HEK293 (cell line): ENCODE measurements at regions not wholly inside any gene's neighbourhood (a gene's known extent, or its start where the extent isn't known, plus 50 kb on each side); places are given as distances from the start of the nearest gene placed in this dataset.
A peak's percentile ranks its signal among the peaks of the same experiment; 100 is the strongest.
"Not testable (repeated sequence)": the region's sequence is repeated elsewhere in the genome, so short reads cannot be mapped to it uniquely, and the experiment has no call there.

Experiments
- CTCF ChIA-PET: fragments of 350-600 bp; formaldehyde crosslinking; extraction: SDS; loops from one replicate; lab custom pipeline; 2021; ENCODE audit warnings: antibody characterized with exemption; lab: Yijun Ruan, JAX
- POLR2A ChIA-PET: fragments of 300-600 bp; formaldehyde crosslinking; extraction: SDS; loops from one replicate; lab custom pipeline; 2020; ENCODE audit warnings: antibody characterized with exemption, inconsistent platforms; lab: Yijun Ruan, JAX
- H3K27ac ChIP-seq: fragments of 200-500 bp; sonication (Bioruptor generic); 2 replicates; pipeline ENCODE4 v1.5.1; 2014; ENCODE audit warnings: low read depth, low read length, control low read depth, inconsistent platforms; ENCODE audit errors: extremely low read depth
- H3K36me3 ChIP-seq, 2 experiments: fragments of 200-500 bp in 1 of 2; sonication (Bioruptor generic) in 1 of 2; 1 replicate in 1 of 2; 2 replicates in 1 of 2; pipeline ENCODE4 v1.5.1; 2014 to 2017; ENCODE audit warnings: inconsistent platforms in 2 of 2, low read length in 2 of 2; ENCODE audit not compliant: control insufficient read depth in 2 of 2, insufficient read depth in 1 of 2
- H3K4me1 ChIP-seq: fragments of 200-500 bp; sonication (Bioruptor generic); 2 replicates; pipeline ENCODE4 v1.5.1; 2014; ENCODE audit warnings: mild to moderate bottlenecking, low read length, inconsistent platforms; ENCODE audit not compliant: control insufficient read depth, insufficient read depth
- H3K4me3 ChIP-seq: 2 replicates; pipeline ENCODE4 v1.5.1; 2011; ENCODE audit warnings: low read depth, mild to moderate bottlenecking, control low read depth, low read length, moderate library complexity
- H3K9me3 ChIP-seq: fragments of 200-500 bp; sonication (Bioruptor generic); 2 replicates; pipeline ENCODE4 v1.5.1; 2014; ENCODE audit warnings: low read depth, low read length, inconsistent platforms; ENCODE audit not compliant: control insufficient read depth, insufficient read depth
- PRDM1 ChIP-seq: fragments of 450-650 bp; formaldehyde crosslinking; IDR thresholded peaks from 2 replicates; pipeline ENCODE4; 2016; ENCODE audit warnings: missing biosample characterization, missing genetic modification characterization
- TF ChIP-seq, protein P1 (sequence below): fragments of 450-650 bp; formaldehyde crosslinking; IDR thresholded peaks from 2 replicates; pipeline ENCODE4 v1.5.1; 2017; ENCODE audit warnings: missing biosample characterization, missing genetic modification characterization

DNA sequence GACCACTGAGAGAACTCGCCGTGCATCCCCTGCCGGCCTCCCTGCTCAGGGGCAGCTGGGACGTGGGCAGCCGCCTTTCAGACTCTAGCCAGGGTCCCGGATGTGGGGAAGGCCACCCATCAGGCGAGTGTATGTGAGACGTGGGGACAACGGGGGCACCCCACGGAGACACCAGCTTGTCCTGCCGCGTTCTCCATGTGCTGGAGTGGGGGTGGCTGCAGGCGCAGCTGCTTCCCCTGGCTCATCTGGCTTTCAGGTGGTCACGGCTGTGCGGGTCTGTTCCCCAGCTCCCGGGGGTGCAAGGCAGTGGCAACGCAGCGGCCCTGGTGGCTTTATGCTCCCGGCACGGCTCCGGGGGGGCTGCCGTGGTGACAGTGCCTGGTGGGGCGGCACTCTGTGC, 4427.5 kb upstream of the TPTE start:
- POLR2A ChIA-PET, H3K4me1 ChIP-seq, H3K36me3 ChIP-seq, H3K9me3 ChIP-seq, H3K27ac ChIP-seq, H3K4me3 ChIP-seq, CTCF ChIA-PET: not testable (repeated sequence)

DNA sequence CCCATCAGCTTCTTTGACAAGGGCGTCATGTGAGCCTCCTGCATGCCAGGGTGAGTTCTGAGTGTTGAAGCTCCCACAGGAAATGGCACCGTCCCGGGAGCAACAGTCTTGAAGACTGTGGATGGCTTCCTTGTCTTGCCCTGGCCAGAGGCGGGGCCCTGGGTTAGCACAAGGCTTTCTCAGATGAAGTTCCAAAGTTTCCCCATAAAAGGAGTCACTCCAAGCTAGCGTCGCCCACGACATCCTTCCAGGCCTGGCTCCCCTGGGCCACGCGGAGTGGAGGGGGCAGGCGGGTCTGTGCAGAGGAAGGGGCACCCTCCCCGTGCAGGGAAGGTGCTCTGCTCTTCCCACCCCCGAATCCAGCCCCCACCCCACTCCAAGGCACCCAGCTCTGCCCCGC, 4426.1 kb upstream of the TPTE start:
- POLR2A ChIA-PET, H3K9me3 ChIP-seq, H3K4me3 ChIP-seq, H3K27ac ChIP-seq, CTCF ChIA-PET, H3K4me1 ChIP-seq, H3K36me3 ChIP-seq: not testable (repeated sequence)

DNA sequence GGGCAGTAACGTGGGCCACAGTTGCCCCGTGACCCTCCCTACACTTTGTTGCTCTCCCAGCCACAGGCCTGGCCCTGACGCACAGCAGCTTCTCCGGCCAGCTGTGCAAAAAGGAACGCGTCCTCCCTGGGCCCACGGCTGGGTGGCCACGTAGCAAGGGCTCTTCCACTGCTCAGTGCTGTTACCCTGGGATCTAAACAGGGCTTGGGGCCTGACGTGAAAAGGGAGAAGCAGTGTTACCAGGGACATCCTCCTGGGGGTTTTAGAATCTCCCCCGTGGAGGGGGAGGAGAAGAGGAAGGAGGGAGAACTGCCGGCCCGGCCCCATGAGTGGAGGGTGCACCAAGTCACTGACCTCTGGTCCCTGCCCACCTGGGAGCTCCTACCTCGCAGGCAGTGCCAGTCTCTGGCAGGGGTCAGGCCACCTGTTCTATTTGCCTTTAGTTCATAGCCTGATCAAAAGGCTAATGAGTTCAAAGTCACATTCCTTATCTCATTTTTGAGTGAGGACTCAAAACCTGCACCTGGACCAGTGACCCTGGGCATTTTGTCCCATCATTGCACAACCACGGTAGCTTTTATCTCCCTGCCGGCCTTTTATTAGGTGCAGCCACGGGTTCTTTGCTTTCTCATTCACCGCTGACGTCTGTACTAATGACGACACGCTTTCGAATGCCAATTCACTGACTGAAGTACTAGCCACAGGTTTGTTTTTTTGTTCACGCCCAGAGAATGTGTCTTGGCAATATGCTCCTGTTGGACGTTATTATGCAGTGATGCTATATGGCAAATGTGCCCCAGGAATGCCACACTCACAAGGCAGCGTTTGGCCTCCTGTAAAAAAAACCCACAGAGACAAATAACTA, 4424.6 kb upstream of the TPTE start:
- H3K27ac ChIP-seq, CTCF ChIA-PET: not testable (repeated sequence)

DNA sequence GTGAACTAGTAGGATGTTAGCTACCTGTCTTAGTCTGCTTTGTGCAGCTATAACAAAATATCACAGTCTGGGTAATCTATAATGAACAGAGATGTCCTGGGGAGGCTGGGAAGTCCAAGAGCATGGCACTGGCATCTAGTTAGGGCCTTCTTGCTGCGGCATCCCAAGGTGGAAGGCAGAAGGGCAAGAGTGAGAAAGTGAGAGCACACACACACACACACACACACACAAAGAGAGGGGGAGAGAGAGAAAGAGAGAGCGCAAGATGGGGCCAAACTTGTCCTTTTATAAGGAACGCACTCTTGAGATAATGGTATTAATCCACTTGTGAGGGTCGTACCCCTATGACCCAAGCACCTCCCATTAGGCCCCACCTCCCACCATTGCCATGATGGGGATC, 4423.6 kb upstream of the TPTE start:
- POLR2A ChIA-PET, H3K4me1 ChIP-seq, H3K27ac ChIP-seq, H3K4me3 ChIP-seq, CTCF ChIA-PET, H3K9me3 ChIP-seq, H3K36me3 ChIP-seq: not testable (repeated sequence)
- TF ChIP-seq, protein P1, sequence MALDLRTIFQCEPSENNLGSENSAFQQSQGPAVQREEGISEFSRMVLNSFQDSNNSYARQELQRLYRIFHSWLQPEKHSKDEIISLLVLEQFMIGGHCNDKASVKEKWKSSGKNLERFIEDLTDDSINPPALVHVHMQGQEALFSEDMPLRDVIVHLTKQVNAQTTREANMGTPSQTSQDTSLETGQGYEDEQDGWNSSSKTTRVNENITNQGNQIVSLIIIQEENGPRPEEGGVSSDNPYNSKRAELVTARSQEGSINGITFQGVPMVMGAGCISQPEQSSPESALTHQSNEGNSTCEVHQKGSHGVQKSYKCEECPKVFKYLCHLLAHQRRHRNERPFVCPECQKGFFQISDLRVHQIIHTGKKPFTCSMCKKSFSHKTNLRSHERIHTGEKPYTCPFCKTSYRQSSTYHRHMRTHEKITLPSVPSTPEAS (tag by site-specific recombination), result peak; percentile 49; the same call in 1 of the 2 replicates
- TF ChIP-seq PRDM1 (tag by site-specific recombination), result 0 out of 2 replicates have a peak, but pooled peaks have one; percentile 14

More for the DNA sequence above, 4424.6 kb upstream of the TPTE start:
- H3K36me3 ChIP-seq, H3K4me1 ChIP-seq, POLR2A ChIA-PET, H3K4me3 ChIP-seq, H3K9me3 ChIP-seq: not testable (repeated sequence)

DNA sequence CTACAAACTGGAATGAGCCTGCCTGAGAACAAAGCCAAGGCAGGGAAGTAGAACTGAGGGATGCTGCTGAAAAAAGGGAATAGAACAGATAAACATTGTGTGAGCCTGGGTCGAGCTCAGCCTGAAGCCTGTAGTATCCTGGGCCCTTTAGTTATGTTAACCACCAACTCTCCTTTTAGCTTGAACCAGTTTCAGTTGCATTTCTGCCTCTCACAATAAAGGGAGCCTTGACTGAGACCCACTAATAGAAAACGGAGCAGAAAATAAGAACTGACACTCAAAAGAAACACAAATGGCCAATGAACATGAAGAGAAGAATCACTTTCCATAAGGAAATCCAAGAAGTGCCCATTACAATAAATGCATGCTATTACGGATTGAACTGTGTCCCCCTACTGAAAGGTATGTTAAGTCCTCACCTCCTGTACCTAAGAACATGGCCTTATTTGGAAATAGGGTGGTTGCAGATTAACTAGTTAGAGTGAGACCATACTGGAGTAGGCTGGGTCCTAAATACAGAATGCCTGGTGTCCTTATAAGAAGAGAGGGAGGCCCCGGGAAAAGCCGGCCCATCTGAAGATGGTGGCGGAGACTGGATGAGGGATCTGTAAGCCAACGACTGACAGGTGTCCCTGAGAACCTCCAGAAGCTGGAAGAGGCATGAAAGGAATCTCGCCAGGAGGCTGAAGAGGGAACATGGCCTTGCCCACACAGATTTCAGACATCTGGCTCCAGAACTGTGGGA, 4423.0 kb upstream of the TPTE start:
- H3K9me3 ChIP-seq, H3K36me3 ChIP-seq, CTCF ChIA-PET, H3K4me3 ChIP-seq, POLR2A ChIA-PET, H3K4me1 ChIP-seq, H3K27ac ChIP-seq: not testable (repeated sequence)

DNA sequence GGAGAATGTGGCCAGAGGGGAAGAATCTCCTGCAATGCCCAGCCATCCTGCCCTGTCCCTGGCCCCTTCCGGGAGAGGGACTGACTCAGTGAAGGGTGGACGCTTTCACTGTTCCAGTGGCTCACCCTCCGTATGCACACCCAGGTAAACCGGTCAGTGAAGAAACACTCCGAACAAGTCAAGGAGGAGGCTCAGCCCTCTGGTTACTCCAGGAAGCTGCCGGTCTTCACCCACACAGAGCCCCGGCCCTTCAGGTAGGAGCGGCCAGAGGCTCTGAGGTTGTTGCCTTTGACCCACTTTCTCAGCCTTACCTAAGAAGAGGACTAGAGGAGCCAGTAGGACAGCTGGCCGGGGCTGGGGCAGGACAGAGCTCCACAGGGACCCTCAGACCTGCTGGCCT, 4419.8 kb upstream of the TPTE start:
- H3K9me3 ChIP-seq, POLR2A ChIA-PET, H3K4me3 ChIP-seq, H3K36me3 ChIP-seq, H3K4me1 ChIP-seq, H3K27ac ChIP-seq, CTCF ChIA-PET: not testable (repeated sequence)

DNA sequence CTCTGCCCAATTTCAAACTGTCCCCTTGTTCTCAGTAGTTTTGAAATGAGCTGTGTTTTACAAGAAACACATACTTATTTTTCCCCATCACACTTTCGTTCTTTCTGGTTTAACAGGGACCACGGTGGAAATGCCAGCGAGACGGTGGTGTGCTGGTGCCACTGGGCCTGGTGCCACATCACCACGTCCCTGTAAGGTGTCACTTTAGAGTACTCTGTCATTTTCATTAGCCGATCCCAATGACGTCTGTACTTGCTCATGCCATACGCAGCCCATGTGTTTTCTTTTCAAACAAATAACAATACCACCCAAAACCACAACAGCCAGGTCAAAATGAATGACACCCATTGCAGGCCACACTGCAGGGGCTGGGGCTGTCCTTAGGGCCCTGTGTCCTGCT, 4416.8 kb upstream of the TPTE start:
- H3K36me3 ChIP-seq, H3K4me3 ChIP-seq, H3K27ac ChIP-seq, POLR2A ChIA-PET, H3K4me1 ChIP-seq, CTCF ChIA-PET, H3K9me3 ChIP-seq: not testable (repeated sequence)

DNA sequence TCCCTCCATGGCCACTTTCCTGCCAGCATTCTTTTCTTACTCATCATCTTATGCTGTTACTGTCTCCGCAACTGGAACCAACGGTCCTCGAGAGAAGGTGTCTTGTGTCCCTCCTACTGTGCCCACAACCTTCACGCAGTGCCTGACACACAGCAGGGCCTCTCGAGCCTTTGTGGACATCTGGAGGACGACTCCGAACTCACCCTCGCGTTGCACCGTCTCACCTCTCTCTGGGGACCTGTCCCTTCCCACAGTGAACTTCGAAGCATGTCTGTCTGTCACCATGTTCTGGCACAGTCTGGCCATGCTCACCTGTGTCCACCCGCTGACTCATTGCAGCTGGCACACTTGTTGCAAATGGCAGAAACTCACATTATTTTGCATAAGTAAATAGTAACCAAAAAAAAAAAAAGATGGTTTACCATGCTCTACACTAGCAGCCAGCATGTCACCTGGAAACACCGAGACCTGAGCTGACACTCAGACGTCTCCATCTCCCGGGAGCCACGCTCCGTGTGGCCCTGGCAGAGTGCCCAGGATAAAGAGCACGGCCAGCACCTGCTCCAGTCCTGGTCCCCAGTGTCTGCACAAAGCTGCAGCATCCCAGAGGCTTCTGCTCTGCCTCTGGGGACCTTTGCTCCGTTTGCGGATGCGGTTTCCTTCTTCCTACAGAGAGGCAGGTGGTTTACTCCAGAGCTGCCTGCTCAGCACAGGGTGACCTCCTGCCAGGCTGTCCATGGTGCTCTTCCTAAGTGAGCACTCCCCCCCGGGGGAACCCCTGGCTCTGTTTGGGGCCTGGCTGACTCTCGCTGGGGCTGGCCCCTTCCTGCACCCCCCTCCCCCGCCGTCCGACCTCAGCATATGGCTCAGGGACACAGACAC, 4414.5 kb upstream of the TPTE start:
- H3K36me3 ChIP-seq, H3K4me3 ChIP-seq, CTCF ChIA-PET, H3K4me1 ChIP-seq, POLR2A ChIA-PET, H3K9me3 ChIP-seq, H3K27ac ChIP-seq: not testable (repeated sequence)

DNA sequence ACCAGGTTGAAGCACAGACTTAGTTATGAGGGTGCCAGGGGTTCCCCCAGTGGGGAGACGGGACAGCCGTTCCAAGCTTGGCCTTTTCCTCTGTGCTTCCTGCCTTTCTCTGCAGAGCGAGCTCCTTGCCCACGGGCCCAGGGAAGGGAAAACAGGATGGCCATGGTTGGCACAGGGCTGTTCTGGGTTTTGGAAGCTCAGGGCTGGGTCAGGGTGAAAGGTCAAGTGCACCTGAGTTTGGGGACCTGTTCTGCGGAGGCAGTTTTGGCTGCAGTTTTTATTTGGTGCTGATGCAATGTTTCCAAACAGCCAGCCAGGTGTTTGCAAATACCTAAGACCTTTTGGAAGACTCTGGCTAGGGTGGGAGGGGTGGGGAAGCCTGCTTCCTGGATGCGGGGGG, 4412.5 kb upstream of the TPTE start:
- H3K9me3 ChIP-seq, H3K4me1 ChIP-seq, CTCF ChIA-PET, H3K36me3 ChIP-seq, H3K4me3 ChIP-seq, POLR2A ChIA-PET, H3K27ac ChIP-seq: not testable (repeated sequence)
